GM21367 (cell line): ENCODE measurements at regions not wholly inside any gene's neighbourhood (a gene's known extent, or its start where the extent isn't known, plus 50 kb on each side); places are given as distances from the start of the nearest gene placed in this dataset.

ENCODE experiments used
- ATAC-seq: cut with Tn5 transposase; IDR thresholded peaks from one replicate; pipeline ENCODE4 v1.9.1; 2021; ENCODE audit not compliant: unreplicated experiment

- no peak for ATAC-seq
Measured at GRCh38 chr2:38450509-38450908, 73.4 kb upstream of the ATL2 start.

GRCh38 chr2:38448692-38449410, 71.8 kb upstream of the ATL2 start:
- ATAC-seq = no peak

- ATAC-seq = no peak
Measured at GRCh38 chr2:38446906-38447561, 70.0 kb upstream of the ATL2 start.

GRCh38 chr2:38446418-38446817, 69.3 kb upstream of the ATL2 start:
- ATAC-seq = no peak

GRCh38 chr2:38444247-38444646, 67.2 kb upstream of the ATL2 start:
- no peak for ATAC-seq

- ATAC-seq = no peak
Measured at GRCh38 chr2:38442643-38443541, 65.8 kb upstream of the ATL2 start.

- no peak for ATAC-seq
Measured at GRCh38 chr2:38441346-38441745, 64.3 kb upstream of the ATL2 start.

GRCh38 chr2:38440655-38441054, 63.6 kb upstream of the ATL2 start:
- ATAC-seq = no peak

GRCh38 chr2:38439863-38440262, 62.8 kb upstream of the ATL2 start:
- no peak for ATAC-seq

GRCh38 chr2:38438883-38439612, 62.0 kb upstream of the ATL2 start:
- peak; percentile 61 for ATAC-seq

- ATAC-seq = no peak
Measured at GRCh38 chr2:38438133-38438882, 61.2 kb upstream of the ATL2 start.

- ATAC-seq = no peak
Measured at GRCh38 chr2:38436227-38436664, 59.2 kb upstream of the ATL2 start.

- ATAC-seq = no peak
Measured at GRCh38 chr2:38435775-38436174, 58.7 kb upstream of the ATL2 start.

- ATAC-seq = no peak
Measured at GRCh38 chr2:38434595-38434994, 57.5 kb upstream of the ATL2 start.

GRCh38 chr2:38433607-38433975, 56.5 kb upstream of the ATL2 start:
- no peak for ATAC-seq

GRCh38 chr2:38432820-38433606, 55.9 kb upstream of the ATL2 start:
- no peak for ATAC-seq

GRCh38 chr2:38430597-38431207, 53.6 kb upstream of the ATL2 start:
- ATAC-seq = no peak

GRCh38 chr2:38430196-38430595, 53.1 kb upstream of the ATL2 start:
- ATAC-seq = no peak

GRCh38 chr2:38427936-38428335, 50.9 kb upstream of the ATL2 start:
- no peak for ATAC-seq
